Mesothelial cell of epicardium (in vitro differentiated cells): ENCODE measurements at regions not wholly inside any gene's neighbourhood (a gene's known extent, or its start where the extent isn't known, plus 50 kb on each side); places are given as distances from the start of the nearest gene placed in this dataset.

Experiments used
- DNase-seq, 2 experiments: peaks; one replicate each; pipeline ENCODE4 v3.0.0; 2021; ENCODE audit warnings: low spot score in 2 of 2; ENCODE audit not compliant: unreplicated experiment in 2 of 2
- H3K27ac Mint-ChIP-seq: 2 replicates; pipeline ENCODE4 v1.8.0; 2021; ENCODE audit warnings: mixed read lengths
- H3K27me3 Mint-ChIP-seq: 2 replicates; pipeline ENCODE4 v1.8.0; 2021; ENCODE audit warnings: low read depth, mixed read lengths
- H3K36me3 Mint-ChIP-seq: 2 replicates; pipeline ENCODE4 v1.8.0; 2021; ENCODE audit warnings: mixed read lengths
- H3K4me1 Mint-ChIP-seq: 2 replicates; pipeline ENCODE4 v1.8.0; 2021; ENCODE audit warnings: mixed read lengths
- H3K4me3 Mint-ChIP-seq: 2 replicates; pipeline ENCODE4 v1.8.0; 2021; ENCODE audit warnings: mild to moderate bottlenecking, moderate library complexity, mixed read lengths
- H3K9me3 Mint-ChIP-seq: 2 replicates; pipeline ENCODE4 v1.8.0; 2021; ENCODE audit warnings: mixed read lengths
- CTCF ChIP-seq: fragments of 200-600 bp; sonication (generic); IDR thresholded peaks from one replicate; pipeline ENCODE4 v1.5.0; 2021; ENCODE audit warnings: antibody characterized with exemption; ENCODE audit not compliant: unreplicated experiment

DNA sequence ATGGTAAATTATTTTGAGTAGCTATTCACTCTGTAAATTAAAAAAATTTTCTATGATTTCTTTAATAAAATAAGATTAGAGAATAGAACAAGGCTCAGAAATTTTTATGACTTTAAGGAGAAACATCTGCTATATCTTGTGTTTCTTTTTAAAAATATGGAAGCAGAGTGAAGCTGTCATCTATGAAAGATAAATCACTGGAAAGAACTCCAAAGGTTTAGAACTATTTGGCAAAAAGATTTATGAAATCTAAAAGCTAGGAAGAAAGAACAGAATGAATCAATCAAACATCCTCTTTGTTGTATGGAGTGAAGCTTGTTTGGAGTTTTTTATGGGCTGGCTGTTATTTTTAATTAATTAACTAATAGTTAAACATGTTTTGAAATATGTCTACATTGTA lies 89.8 kb upstream of the ACTBL2 start:
- Mint-ChIP-seq H3K36me3 (no peaks in the 10 kb centered on the region), H3K4me3 (no peak overlapping the region), H3K27me3 (no peaks in the 10 kb centered on the region), H3K9me3 (no peaks in the 10 kb centered on the region), H3K27ac (no peak overlapping the region), H3K4me1 (peaks cover 15% of the 10 kb centered on the region)
- DNase-seq: no peak
- TF ChIP-seq CTCF: no peak

- DNase-seq: no peak
- Mint-ChIP-seq H3K27me3 (no peaks in the 10 kb centered on the region), H3K36me3 (no peaks in the 10 kb centered on the region)
Observed at GRCh38 chr5:57569601-57570000, 87.0 kb upstream of the ACTBL2 start.

GRCh38 chr5:57568136-57568535 lies 85.5 kb upstream of the ACTBL2 start:
- Mint-ChIP-seq H3K27ac (peak overlapping the region; percentile 14), H3K9me3 (no peaks in the 10 kb centered on the region), H3K36me3 (no peaks in the 10 kb centered on the region), H3K4me1 (peaks cover 25% of the 10 kb centered on the region), H3K4me3 (no peak overlapping the region), H3K27me3 (no peaks in the 10 kb centered on the region)
- TF ChIP-seq CTCF: no peak
- no peak for DNase-seq

More at GRCh38 chr5:57569601-57570000, 87.0 kb upstream of the ACTBL2 start:
- no peak overlapping the region for H3K27ac Mint-ChIP-seq
- no peak overlapping the region for H3K4me3 Mint-ChIP-seq
- no peaks in the 10 kb centered on the region for H3K9me3 Mint-ChIP-seq
- peaks cover 25% of the 10 kb centered on the region for H3K4me1 Mint-ChIP-seq
- TF ChIP-seq CTCF: no peak

- no peaks in the 10 kb centered on the region for H3K9me3 Mint-ChIP-seq
- peak overlapping the region; percentile 93 for H3K27ac Mint-ChIP-seq
Observed at GRCh38 chr5:57566914-57567313, 84.3 kb upstream of the ACTBL2 start.

DNA sequence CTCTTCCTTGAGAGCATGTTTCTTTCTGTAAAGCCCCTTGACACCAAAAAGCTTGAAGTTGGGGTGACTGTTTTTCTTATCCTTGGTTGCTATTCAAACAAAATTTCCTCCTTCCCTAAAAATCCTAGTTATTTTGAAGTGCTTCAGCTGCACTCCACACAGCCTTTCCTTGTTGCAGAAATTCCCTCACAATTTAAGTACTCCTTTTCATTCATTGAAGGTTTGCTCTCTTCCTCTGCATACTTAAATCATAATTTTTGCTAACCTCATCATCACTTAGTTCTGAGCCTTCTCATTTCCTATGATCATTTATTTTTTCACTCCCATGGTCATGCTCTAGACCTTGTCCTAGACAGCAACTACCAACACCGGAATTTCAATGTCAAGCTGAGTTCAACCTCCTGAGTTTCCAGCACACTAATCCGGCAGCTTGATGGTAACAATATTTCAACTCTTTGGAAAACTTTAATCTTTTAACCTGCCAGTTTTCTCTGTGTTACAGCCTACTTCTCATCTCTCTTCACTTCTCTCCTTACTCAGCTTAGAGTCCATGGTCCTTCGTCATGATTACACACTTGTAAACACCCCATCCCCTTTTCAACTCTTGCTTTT lies 78.7 kb upstream of the ACTBL2 start:
- Mint-ChIP-seq H3K4me3 (no peak overlapping the region), H3K27me3 (no peaks in the 10 kb centered on the region), H3K4me1 (peaks cover 19% of the 10 kb centered on the region), H3K9me3 (peaks cover 6% of the 10 kb centered on the region), H3K27ac (peak overlapping the region; percentile 77), H3K36me3 (no peaks in the 10 kb centered on the region)
- TF ChIP-seq CTCF: no peak
- DNase-seq: no peak

More at GRCh38 chr5:57566914-57567313, 84.3 kb upstream of the ACTBL2 start:
- peaks cover 28% of the 10 kb centered on the region for H3K4me1 Mint-ChIP-seq
- no peak overlapping the region for H3K4me3 Mint-ChIP-seq
- DNase-seq: no peak
- no peaks in the 10 kb centered on the region for H3K27me3 Mint-ChIP-seq
- TF ChIP-seq CTCF: no peak
- no peaks in the 10 kb centered on the region for H3K36me3 Mint-ChIP-seq
